HEK293 (cell line): ENCODE measurements at regions not wholly inside any gene's neighbourhood (a gene's known extent, or its start where the extent isn't known, plus 50 kb on each side); places are given as distances from the start of the nearest gene placed in this dataset.

Experiments
- RBAK ChIP-seq: fragments of 450-650 bp; formaldehyde crosslinking; IDR thresholded peaks from 2 replicates; pipeline ENCODE4 v1.5.1; 2016; ENCODE audit warnings: missing biosample characterization, missing genetic modification characterization
- WT1 ChIP-seq: fragments of 450-650 bp; formaldehyde crosslinking; IDR thresholded peaks from 2 replicates; pipeline ENCODE4 v1.5.1; 2016; ENCODE audit warnings: missing biosample characterization, missing genetic modification characterization
- ZBTB20 ChIP-seq: fragments of 450-650 bp; formaldehyde crosslinking; IDR thresholded peaks from 2 replicates; pipeline ENCODE4 v1.5.1; 2016; ENCODE audit warnings: missing biosample characterization, missing genetic modification characterization
- ZBTB7A ChIP-seq: fragments of 450-650 bp; formaldehyde crosslinking; IDR thresholded peaks from 2 replicates; pipeline ENCODE4 v1.5.1; 2016; ENCODE audit warnings: low read depth, missing biosample characterization, missing genetic modification characterization
- ZNF311 ChIP-seq: fragments of 450-650 bp; formaldehyde crosslinking; IDR thresholded peaks from 2 replicates; pipeline ENCODE4 v1.5.1; 2017; ENCODE audit warnings: missing biosample characterization, missing genetic modification characterization, borderline replicate concordance
- ZNF561 ChIP-seq: fragments of 450-650 bp; IDR thresholded peaks from 2 replicates; pipeline ENCODE4 v1.5.1; 2018; ENCODE audit warnings: missing biosample characterization, missing genetic modification characterization, borderline replicate concordance
- ZNF660 ChIP-seq: fragments of 450-650 bp; IDR thresholded peaks from 2 replicates; pipeline ENCODE4 v1.5.1; 2018; ENCODE audit warnings: missing biosample characterization, mild to moderate bottlenecking, missing genetic modification characterization
- ZNF707 ChIP-seq: fragments of 450-650 bp; formaldehyde crosslinking; IDR thresholded peaks from 2 replicates; pipeline ENCODE4 v1.5.1; 2016; ENCODE audit warnings: missing biosample characterization, missing genetic modification characterization
- TF ChIP-seq, protein P1 (sequence below): fragments of 450-650 bp; formaldehyde crosslinking; IDR thresholded peaks from 2 replicates; pipeline ENCODE4 v1.5.1; 2016; ENCODE audit warnings: missing biosample characterization, missing genetic modification characterization
- TF ChIP-seq, protein P2 (sequence below): fragments of 450-650 bp; formaldehyde crosslinking; IDR thresholded peaks from 2 replicates; pipeline ENCODE4 v1.5.1; 2016; ENCODE audit warnings: missing biosample characterization, missing genetic modification characterization
- TF ChIP-seq, protein P3 (sequence below): fragments of 450-650 bp; formaldehyde crosslinking; IDR thresholded peaks from 2 replicates; pipeline ENCODE4 v1.5.1; 2016; ENCODE audit warnings: missing biosample characterization, missing genetic modification characterization, borderline replicate concordance
- TF ChIP-seq, protein P4 (sequence below): fragments of 450-650 bp; formaldehyde crosslinking; IDR thresholded peaks from 2 replicates; pipeline ENCODE4; 2016; ENCODE audit warnings: missing biosample characterization, missing genetic modification characterization
- TF ChIP-seq, protein P5 (sequence below): fragments of 450-650 bp; formaldehyde crosslinking; IDR thresholded peaks from 2 replicates; pipeline ENCODE4 v1.5.1; 2016; ENCODE audit warnings: missing biosample characterization, missing genetic modification characterization, low read depth

DNA sequence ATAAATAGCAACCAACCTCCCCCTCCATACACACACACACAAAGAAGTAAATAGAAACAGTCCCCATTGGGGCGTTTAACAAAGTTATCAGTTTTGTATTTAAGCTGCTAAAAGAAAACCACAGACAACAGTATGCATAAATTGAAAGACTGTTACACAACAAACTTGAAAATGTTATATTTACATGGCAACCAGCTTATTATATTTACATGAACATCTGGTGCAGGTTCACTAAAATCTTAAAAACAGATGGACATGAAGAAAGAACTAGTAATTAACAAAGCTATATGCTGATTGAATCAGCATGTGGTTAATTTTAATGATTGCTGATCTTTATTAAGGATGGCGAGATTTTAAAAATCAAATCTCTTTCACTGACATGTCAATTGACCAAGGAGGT lies 384.7 kb downstream of the LRRIQ3 start:
- TF ChIP-seq, protein P1, sequence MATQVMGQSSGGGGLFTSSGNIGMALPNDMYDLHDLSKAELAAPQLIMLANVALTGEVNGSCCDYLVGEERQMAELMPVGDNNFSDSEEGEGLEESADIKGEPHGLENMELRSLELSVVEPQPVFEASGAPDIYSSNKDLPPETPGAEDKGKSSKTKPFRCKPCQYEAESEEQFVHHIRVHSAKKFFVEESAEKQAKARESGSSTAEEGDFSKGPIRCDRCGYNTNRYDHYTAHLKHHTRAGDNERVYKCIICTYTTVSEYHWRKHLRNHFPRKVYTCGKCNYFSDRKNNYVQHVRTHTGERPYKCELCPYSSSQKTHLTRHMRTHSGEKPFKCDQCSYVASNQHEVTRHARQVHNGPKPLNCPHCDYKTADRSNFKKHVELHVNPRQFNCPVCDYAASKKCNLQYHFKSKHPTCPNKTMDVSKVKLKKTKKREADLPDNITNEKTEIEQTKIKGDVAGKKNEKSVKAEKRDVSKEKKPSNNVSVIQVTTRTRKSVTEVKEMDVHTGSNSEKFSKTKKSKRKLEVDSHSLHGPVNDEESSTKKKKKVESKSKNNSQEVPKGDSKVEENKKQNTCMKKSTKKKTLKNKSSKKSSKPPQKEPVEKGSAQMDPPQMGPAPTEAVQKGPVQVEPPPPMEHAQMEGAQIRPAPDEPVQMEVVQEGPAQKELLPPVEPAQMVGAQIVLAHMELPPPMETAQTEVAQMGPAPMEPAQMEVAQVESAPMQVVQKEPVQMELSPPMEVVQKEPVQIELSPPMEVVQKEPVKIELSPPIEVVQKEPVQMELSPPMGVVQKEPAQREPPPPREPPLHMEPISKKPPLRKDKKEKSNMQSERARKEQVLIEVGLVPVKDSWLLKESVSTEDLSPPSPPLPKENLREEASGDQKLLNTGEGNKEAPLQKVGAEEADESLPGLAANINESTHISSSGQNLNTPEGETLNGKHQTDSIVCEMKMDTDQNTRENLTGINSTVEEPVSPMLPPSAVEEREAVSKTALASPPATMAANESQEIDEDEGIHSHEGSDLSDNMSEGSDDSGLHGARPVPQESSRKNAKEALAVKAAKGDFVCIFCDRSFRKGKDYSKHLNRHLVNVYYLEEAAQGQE (tag by site-specific recombination): no peak
- no peak for TF ChIP-seq ZNF707 (tag by site-specific recombination)
- TF ChIP-seq, protein P2, sequence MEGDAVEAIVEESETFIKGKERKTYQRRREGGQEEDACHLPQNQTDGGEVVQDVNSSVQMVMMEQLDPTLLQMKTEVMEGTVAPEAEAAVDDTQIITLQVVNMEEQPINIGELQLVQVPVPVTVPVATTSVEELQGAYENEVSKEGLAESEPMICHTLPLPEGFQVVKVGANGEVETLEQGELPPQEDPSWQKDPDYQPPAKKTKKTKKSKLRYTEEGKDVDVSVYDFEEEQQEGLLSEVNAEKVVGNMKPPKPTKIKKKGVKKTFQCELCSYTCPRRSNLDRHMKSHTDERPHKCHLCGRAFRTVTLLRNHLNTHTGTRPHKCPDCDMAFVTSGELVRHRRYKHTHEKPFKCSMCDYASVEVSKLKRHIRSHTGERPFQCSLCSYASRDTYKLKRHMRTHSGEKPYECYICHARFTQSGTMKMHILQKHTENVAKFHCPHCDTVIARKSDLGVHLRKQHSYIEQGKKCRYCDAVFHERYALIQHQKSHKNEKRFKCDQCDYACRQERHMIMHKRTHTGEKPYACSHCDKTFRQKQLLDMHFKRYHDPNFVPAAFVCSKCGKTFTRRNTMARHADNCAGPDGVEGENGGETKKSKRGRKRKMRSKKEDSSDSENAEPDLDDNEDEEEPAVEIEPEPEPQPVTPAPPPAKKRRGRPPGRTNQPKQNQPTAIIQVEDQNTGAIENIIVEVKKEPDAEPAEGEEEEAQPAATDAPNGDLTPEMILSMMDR (tag by site-specific recombination): no peak
- TF ChIP-seq ZNF660 (tag by site-specific recombination): no peak
- TF ChIP-seq ZBTB7A: no peak
- TF ChIP-seq ZBTB20 (tag by site-specific recombination): no peak
- no peak for TF ChIP-seq RBAK
- TF ChIP-seq, protein P3, sequence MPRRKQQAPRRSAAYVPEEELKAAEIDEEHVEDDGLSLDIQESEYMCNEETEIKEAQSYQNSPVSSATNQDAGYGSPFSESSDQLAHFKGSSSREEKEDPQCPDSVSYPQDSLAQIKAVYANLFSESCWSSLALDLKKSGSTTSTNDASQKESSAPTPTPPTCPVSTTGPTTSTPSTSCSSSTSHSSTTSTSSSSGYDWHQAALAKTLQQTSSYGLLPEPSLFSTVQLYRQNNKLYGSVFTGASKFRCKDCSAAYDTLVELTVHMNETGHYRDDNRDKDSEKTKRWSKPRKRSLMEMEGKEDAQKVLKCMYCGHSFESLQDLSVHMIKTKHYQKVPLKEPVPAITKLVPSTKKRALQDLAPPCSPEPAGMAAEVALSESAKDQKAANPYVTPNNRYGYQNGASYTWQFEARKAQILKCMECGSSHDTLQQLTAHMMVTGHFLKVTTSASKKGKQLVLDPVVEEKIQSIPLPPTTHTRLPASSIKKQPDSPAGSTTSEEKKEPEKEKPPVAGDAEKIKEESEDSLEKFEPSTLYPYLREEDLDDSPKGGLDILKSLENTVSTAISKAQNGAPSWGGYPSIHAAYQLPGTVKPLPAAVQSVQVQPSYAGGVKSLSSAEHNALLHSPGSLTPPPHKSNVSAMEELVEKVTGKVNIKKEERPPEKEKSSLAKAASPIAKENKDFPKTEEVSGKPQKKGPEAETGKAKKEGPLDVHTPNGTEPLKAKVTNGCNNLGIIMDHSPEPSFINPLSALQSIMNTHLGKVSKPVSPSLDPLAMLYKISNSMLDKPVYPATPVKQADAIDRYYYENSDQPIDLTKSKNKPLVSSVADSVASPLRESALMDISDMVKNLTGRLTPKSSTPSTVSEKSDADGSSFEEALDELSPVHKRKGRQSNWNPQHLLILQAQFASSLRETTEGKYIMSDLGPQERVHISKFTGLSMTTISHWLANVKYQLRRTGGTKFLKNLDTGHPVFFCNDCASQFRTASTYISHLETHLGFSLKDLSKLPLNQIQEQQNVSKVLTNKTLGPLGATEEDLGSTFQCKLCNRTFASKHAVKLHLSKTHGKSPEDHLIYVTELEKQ (tag by site-specific recombination): no peak
- TF ChIP-seq, protein P4, sequence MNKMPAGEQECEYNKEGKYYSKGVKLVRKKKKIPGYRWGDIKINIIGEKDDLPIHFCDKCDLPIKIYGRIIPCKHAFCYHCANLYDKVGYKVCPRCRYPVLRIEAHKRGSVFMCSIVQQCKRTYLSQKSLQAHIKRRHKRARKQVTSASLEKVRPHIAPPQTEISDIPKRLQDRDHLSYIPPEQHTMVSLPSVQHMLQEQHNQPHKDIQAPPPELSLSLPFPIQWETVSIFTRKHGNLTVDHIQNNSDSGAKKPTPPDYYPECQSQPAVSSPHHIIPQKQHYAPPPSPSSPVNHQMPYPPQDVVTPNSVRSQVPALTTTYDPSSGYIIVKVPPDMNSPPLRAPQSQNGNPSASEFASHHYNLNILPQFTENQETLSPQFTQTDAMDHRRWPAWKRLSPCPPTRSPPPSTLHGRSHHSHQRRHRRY (tag by site-specific recombination): no peak
- TF ChIP-seq, protein P5, sequence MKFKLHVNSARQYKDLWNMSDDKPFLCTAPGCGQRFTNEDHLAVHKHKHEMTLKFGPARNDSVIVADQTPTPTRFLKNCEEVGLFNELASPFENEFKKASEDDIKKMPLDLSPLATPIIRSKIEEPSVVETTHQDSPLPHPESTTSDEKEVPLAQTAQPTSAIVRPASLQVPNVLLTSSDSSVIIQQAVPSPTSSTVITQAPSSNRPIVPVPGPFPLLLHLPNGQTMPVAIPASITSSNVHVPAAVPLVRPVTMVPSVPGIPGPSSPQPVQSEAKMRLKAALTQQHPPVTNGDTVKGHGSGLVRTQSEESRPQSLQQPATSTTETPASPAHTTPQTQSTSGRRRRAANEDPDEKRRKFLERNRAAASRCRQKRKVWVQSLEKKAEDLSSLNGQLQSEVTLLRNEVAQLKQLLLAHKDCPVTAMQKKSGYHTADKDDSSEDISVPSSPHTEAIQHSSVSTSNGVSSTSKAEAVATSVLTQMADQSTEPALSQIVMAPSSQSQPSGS: no peak
- no peak for TF ChIP-seq ZNF561 (tag by site-specific recombination)
- TF ChIP-seq WT1: no peak
- no peak for TF ChIP-seq ZNF311 (tag by site-specific recombination)
